Suprapubic skin (tissue), 4 donors: ENCODE measurements at regions not wholly inside any gene's neighbourhood (a gene's known extent, or its start where the extent isn't known, plus 50 kb on each side); places are given as distances from the start of the nearest gene placed in this dataset.
"Not testable (repeated sequence)": the region's sequence is repeated elsewhere in the genome, so short reads cannot be mapped to it uniquely, and the experiment has no call there.

Source experiments
- DNase-seq, 2 donors: peaks; one replicate each; pipeline ENCODE4 v3.0.0-alpha.2; 2019; ENCODE audit warnings: low spot score in 2 of 2
- H3K27ac ChIP-seq: fragments of 200-600 bp; sonication (generic); one replicate; pipeline ENCODE4 v1.5.1; 2019
- H3K27me3 ChIP-seq: fragments of 200-600 bp; sonication (generic); one replicate; pipeline ENCODE4 v1.5.1; 2019
- H3K36me3 ChIP-seq: fragments of 200-600 bp; sonication (generic); one replicate; pipeline ENCODE4 v1.5.1; 2019
- H3K4me1 ChIP-seq: fragments of 200-600 bp; sonication (generic); one replicate; pipeline ENCODE4 v1.5.1; 2019
- H3K4me3 ChIP-seq: fragments of 200-600 bp; sonication (generic); one replicate; pipeline ENCODE4 v1.5.1; 2019; ENCODE audit warnings: mild to moderate bottlenecking
- H3K9me3 ChIP-seq: fragments of 200-600 bp; sonication (generic); one replicate; pipeline ENCODE4 v1.5.1; 2019
- CTCF ChIP-seq, 2 donors: fragments of 200-600 bp in 1 of 2; fragments of 450-650 bp in 1 of 2; sonication (generic) in 1 of 2; IDR thresholded peaks; one replicate each; pipeline ENCODE4 v1.5.1; 2016 to 2019; ENCODE audit warnings: antibody characterized with exemption in 2 of 2, mild to moderate bottlenecking in 1 of 2, moderate library complexity in 1 of 2
- EP300 ChIP-seq: sonication (generic); formaldehyde crosslinking; IDR thresholded peaks from one replicate; pipeline ENCODE4 v1.6.1; 2017; ENCODE audit warnings: antibody characterized with exemption
- POLR2A ChIP-seq, 2 donors: fragments of 450-650 bp; IDR thresholded peaks; one replicate each; pipeline ENCODE4 v1.6.1; 2017; ENCODE audit warnings: antibody characterized with exemption in 2 of 2, mild to moderate bottlenecking in 2 of 2, moderate library complexity in 2 of 2
- POLR2AphosphoS5 ChIP-seq, 3 donors: sonication (generic); formaldehyde crosslinking; IDR thresholded peaks; one replicate each; pipeline ENCODE4 v1.6.1; 2017; ENCODE audit warnings: antibody characterized with exemption in 3 of 3
- WGBS: methylation state at CpG from one replicate; pipeline ENCODE4 v1.1.5; 2018; 5-methylcytosine and 5-hydroxymethylcytosine counted together

GRCh38 chrX:96576368-96576767 is 108.3 kb upstream of the DIAPH2 start:
- H3K27ac ChIP-seq, result no peak overlapping the region
- no peak for DNase-seq
- no peaks in the 10 kb centered on the region for H3K9me3 ChIP-seq
- TF ChIP-seq POLR2A (IDR thresholded peaks at IDR 0.05), result no peak
- no peak for TF ChIP-seq CTCF (IDR thresholded peaks at IDR 0.05)
- TF ChIP-seq EP300, result no peak
- TF ChIP-seq POLR2AphosphoS5 (IDR thresholded peaks at IDR 0.05), result no peak
- H3K4me3 ChIP-seq, result no peak overlapping the region
- H3K27me3 ChIP-seq, result no peaks in the 10 kb centered on the region
- H3K36me3 ChIP-seq, result no peaks in the 10 kb centered on the region
- no peaks in the 10 kb centered on the region for H3K4me1 ChIP-seq
- 72% methylated on average over 2 of the region's 2 CpGs for WGBS

- TF ChIP-seq POLR2A (IDR thresholded peaks at IDR 0.05) (no peak), EP300 (no peak), POLR2AphosphoS5 (IDR thresholded peaks at IDR 0.05) (no peak), CTCF (IDR thresholded peaks at IDR 0.05) (no peak)
- H3K4me3 ChIP-seq, result no peak overlapping the region
- H3K9me3 ChIP-seq, result no peaks in the 10 kb centered on the region
- H3K36me3 ChIP-seq, result no peaks in the 10 kb centered on the region
- H3K27me3 ChIP-seq, result no peaks in the 10 kb centered on the region
- H3K4me1 ChIP-seq, result no peaks in the 10 kb centered on the region
- H3K27ac ChIP-seq, result no peak overlapping the region
- DNase-seq, result no peak
Observed at GRCh38 chrX:96578781-96579180, 105.9 kb upstream of the DIAPH2 start.

- Histone ChIP-seq H3K4me1 (no peaks in the 10 kb centered on the region), H3K27ac (no peak overlapping the region), H3K27me3 (no peaks in the 10 kb centered on the region), H3K4me3 (no peak overlapping the region), H3K9me3 (no peaks in the 10 kb centered on the region), H3K36me3 (no peaks in the 10 kb centered on the region)
- TF ChIP-seq POLR2AphosphoS5 (IDR thresholded peaks at IDR 0.05) (no peak), POLR2A (IDR thresholded peaks at IDR 0.05) (no peak), CTCF (IDR thresholded peaks at IDR 0.05) (no peak), EP300 (no peak)
- DNase-seq, result no peak
Observed at GRCh38 chrX:96579252-96579651, 105.4 kb upstream of the DIAPH2 start.

- H3K36me3 ChIP-seq, result no peaks in the 10 kb centered on the region
- no peaks in the 10 kb centered on the region for H3K27me3 ChIP-seq
- 86% methylated on average over 2 of the region's 2 CpGs for WGBS
- H3K4me1 ChIP-seq, result no peaks in the 10 kb centered on the region
- no peak overlapping the region for H3K27ac ChIP-seq
- DNase-seq, result no peak
- no peak overlapping the region for H3K4me3 ChIP-seq
- TF ChIP-seq EP300, result no peak
- TF ChIP-seq POLR2AphosphoS5 (IDR thresholded peaks at IDR 0.05), result no peak
- no peak for TF ChIP-seq CTCF (IDR thresholded peaks at IDR 0.05)
- no peak for TF ChIP-seq POLR2A (IDR thresholded peaks at IDR 0.05)
- no peaks in the 10 kb centered on the region for H3K9me3 ChIP-seq
Observed at GRCh38 chrX:96590403-96590802, 94.2 kb upstream of the DIAPH2 start.

GRCh38 chrX:96591421-96591820 is 93.2 kb upstream of the DIAPH2 start:
- Histone ChIP-seq H3K9me3 (no peaks in the 10 kb centered on the region), H3K27ac (no peak overlapping the region), H3K4me3 (no peak overlapping the region), H3K4me1 (no peaks in the 10 kb centered on the region), H3K36me3 (no peaks in the 10 kb centered on the region), H3K27me3 (no peaks in the 10 kb centered on the region)
- DNase-seq, result no peak
- WGBS, result 49% methylated on average over 4 of the region's 4 CpGs
- no peak for TF ChIP-seq EP300
- TF ChIP-seq POLR2AphosphoS5 (IDR thresholded peaks at IDR 0.05), result no peak
- TF ChIP-seq CTCF (IDR thresholded peaks at IDR 0.05), result no peak
- TF ChIP-seq POLR2A (IDR thresholded peaks at IDR 0.05), result no peak

GRCh38 chrX:96597847-96598246 is 86.8 kb upstream of the DIAPH2 start:
- 88% methylated on average over 5 of the region's 9 CpGs for WGBS
- not testable (repeated sequence) for H3K4me1 ChIP-seq, H3K27ac ChIP-seq, H3K9me3 ChIP-seq, DNase-seq, H3K36me3 ChIP-seq, H3K4me3 ChIP-seq, H3K27me3 ChIP-seq
